Lung (tissue), 11 donors: ENCODE measurements at regions not wholly inside any gene's neighbourhood (a gene's known extent, or its start where the extent isn't known, plus 50 kb on each side); places are given as distances from the start of the nearest gene placed in this dataset.

ENCODE experiments used
- ATAC-seq: fragments of 200-7000 bp; cut with Tn5 transposase; one replicate; pipeline ENCODE4 v1.9.1; 2020; ENCODE audit warnings: moderate number of reproducible peaks; ENCODE audit not compliant: insufficient read depth, low FRiP score
- DNase-seq, 3 donors: peaks; one replicate each; pipeline ENCODE4 v3.0.0-alpha.2; 2013 to 2017
- H3K27ac ChIP-seq, 2 donors: one replicate each; pipeline ENCODE4 v1.5.1; 2013; ENCODE audit warnings: mild to moderate bottlenecking in 2 of 2, moderate library complexity in 2 of 2, control low read depth in 1 of 2, inconsistent platforms in 1 of 2, low read depth in 1 of 2, low read length in 1 of 2
- H3K27me3 ChIP-seq, 3 donors: one replicate each; pipeline ENCODE4 v1.5.1; 2013; ENCODE audit warnings: low read length in 2 of 3; ENCODE audit not compliant: control insufficient read depth in 3 of 3, insufficient read depth in 3 of 3
- H3K36me3 ChIP-seq, 4 donors: one replicate each; pipeline ENCODE4 v1.5.1; 2013; ENCODE audit warnings: low read length in 4 of 4, mild to moderate bottlenecking in 1 of 4, moderate library complexity in 1 of 4; ENCODE audit not compliant: control insufficient read depth in 4 of 4, insufficient read depth in 4 of 4
- H3K4me1 ChIP-seq, 5 donors: one replicate each; pipeline ENCODE4 v1.5.1; 2013; ENCODE audit warnings: low read length in 5 of 5, mild to moderate bottlenecking in 2 of 5, moderate library complexity in 1 of 5; ENCODE audit not compliant: control insufficient read depth in 5 of 5, insufficient read depth in 5 of 5
- H3K4me3 ChIP-seq: one replicate; pipeline ENCODE4 v1.5.1; 2013; ENCODE audit warnings: mild to moderate bottlenecking, control low read depth, moderate library complexity
- H3K9ac ChIP-seq, 2 donors: one replicate each; pipeline ENCODE4 v1.5.1; 2013; ENCODE audit warnings: low read length in 2 of 2, control low read depth in 1 of 2; ENCODE audit not compliant: insufficient read depth in 1 of 2
- H3K9me3 ChIP-seq, 4 donors: one replicate each; pipeline ENCODE4 v1.5.1; 2013; ENCODE audit warnings: low read length in 3 of 4, mild to moderate bottlenecking in 1 of 4, moderate library complexity in 1 of 4; ENCODE audit not compliant: control insufficient read depth in 4 of 4, insufficient read depth in 3 of 4
- WGBS, 2 donors: extraction: QIAGEN DNeasy Blood & Tissue Kit; methylation state at CpG; one replicate each; pipeline ENCODE4 v1.1.7; 2013; 5-methylcytosine and 5-hydroxymethylcytosine counted together
- TF ChIP-seq, protein P1 (sequence below): IDR thresholded peaks from 2 replicates; pipeline ENCODE4 v1.5.1; 2012; ENCODE audit warnings: mild to moderate bottlenecking; ENCODE audit errors: control extremely low read depth, extremely low read depth
- donor health status: control.
- donor health status: control.
- donor health status: Bipolar disorder and iron deficiency.
- donor health status: healthy.
- donor health status: DM: yes; HTN: yes; CAD: no.

DNA sequence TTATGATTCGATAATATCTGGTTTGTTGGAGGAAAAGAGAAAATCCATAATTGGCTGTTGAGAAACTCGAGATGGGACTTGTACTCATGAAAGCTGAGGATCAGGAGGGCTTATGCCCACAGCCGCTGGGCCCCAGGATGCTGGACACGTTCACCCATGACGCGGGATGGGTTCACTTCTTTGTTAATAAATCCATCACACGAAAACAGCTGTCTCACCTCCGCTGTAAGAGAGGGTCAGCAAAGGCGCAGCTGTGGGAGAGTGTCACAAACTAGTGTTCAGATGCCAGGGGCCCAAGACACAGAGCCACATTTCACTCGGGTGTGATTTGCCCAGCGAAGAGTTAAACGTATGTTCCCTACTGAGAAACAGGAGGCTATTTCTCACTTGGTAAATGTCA lies 315.1 kb downstream of the THBS2 start:
- H3K9me3 ChIP-seq: peaks cover 0 to 2% (median 0%) of the 10 kb centered on the region in 4 donors
- H3K27me3 ChIP-seq: peaks cover 0 to 6% (median 5%) of the 10 kb centered on the region in 3 donors
- 68 to 73% methylated on average over 12 of the region's 12 CpGs for WGBS, 2 donors
- TF ChIP-seq, protein P1, sequence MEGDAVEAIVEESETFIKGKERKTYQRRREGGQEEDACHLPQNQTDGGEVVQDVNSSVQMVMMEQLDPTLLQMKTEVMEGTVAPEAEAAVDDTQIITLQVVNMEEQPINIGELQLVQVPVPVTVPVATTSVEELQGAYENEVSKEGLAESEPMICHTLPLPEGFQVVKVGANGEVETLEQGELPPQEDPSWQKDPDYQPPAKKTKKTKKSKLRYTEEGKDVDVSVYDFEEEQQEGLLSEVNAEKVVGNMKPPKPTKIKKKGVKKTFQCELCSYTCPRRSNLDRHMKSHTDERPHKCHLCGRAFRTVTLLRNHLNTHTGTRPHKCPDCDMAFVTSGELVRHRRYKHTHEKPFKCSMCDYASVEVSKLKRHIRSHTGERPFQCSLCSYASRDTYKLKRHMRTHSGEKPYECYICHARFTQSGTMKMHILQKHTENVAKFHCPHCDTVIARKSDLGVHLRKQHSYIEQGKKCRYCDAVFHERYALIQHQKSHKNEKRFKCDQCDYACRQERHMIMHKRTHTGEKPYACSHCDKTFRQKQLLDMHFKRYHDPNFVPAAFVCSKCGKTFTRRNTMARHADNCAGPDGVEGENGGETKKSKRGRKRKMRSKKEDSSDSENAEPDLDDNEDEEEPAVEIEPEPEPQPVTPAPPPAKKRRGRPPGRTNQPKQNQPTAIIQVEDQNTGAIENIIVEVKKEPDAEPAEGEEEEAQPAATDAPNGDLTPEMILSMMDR: no peak
- no peak overlapping the region for H3K9ac ChIP-seq
- no peak overlapping the region for H3K27ac ChIP-seq
- no peak for DNase-seq
- ATAC-seq: no peak
- H3K4me3 ChIP-seq: no peak overlapping the region
- no peaks in the 10 kb centered on the region for H3K36me3 ChIP-seq
- H3K4me1 ChIP-seq: peaks cover 0 to 2% (median 0%) of the 10 kb centered on the region in 5 donors

DNA sequence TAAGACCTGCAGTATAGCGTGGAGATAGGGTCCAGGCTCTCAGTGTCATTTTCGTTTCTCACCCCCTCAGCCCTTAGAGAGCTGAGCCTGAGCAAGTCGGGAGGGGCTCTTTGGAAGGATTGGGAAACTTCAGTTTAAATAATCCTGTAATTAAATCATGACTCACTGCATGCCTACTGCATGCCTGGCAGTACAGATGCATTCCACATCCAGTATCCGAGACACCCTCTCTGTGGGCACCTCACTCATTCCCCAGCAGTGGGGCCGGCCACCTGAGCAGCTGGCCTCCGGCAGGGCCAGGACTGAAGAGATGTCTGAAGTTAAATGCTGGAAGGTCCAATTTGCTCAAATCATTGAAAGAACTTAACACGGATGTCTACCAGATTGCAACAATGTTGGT lies 316.6 kb downstream of the THBS2 start:
- Histone ChIP-seq H3K27me3 (peaks cover 0 to 6% (median 5%) of the 10 kb centered on the region in 3 donors), H3K9me3 (peaks cover 0 to 7% (median 0%) of the 10 kb centered on the region in 4 donors), H3K9ac (no peak overlapping the region), H3K27ac (no peak overlapping the region), H3K36me3 (no peaks in the 10 kb centered on the region), H3K4me1 (peaks cover 0 to 2% (median 0%) of the 10 kb centered on the region in 5 donors), H3K4me3 (no peak overlapping the region)
- TF ChIP-seq, protein P1: no peak
- ATAC-seq (no peak), DNase-seq (no peak)
- 75 to 78% methylated on average over 7 of the region's 7 CpGs for WGBS, 2 donors

DNA sequence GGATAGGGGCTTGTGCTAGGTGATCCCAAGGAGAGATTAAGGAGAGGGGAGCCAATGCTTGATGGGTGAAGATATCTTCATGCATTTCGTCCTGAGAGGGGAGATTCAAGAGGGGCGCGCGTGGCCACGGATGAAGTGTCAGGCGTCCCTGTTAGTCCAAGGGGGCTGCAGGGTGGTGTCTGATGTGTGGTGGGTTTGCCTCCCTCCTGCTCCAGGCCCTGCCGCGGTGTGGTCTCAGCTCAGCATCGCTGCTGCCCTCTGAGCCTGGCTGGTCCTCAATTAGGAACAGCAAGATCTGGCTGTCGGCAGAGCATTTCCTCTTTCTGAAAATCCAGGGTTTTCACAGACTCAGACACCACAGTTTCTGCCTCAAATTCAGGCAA lies 318.0 kb downstream of the THBS2 start:
- 65 to 74% methylated on average over 10 of the region's 10 CpGs for WGBS, 2 donors
- Histone ChIP-seq H3K9ac (no peak overlapping the region), H3K4me1 (peaks cover 0 to 2% (median 0%) of the 10 kb centered on the region in 5 donors), H3K27ac (no peak overlapping the region), H3K27me3 (peaks cover 0 to 6% (median 5%) of the 10 kb centered on the region in 3 donors), H3K36me3 (no peaks in the 10 kb centered on the region), H3K4me3 (no peak overlapping the region), H3K9me3 (peaks cover 0 to 7% (median 0%) of the 10 kb centered on the region in 4 donors)
- TF ChIP-seq, protein P1: no peak
- no peak for DNase-seq
- no peak for ATAC-seq
